ENCODE measurements at regions not wholly inside any gene's neighbourhood (a gene's known extent, or its start where the extent isn't known, plus 50 kb on each side); places are given as distances from the start of the nearest gene placed in this dataset.

DNA sequence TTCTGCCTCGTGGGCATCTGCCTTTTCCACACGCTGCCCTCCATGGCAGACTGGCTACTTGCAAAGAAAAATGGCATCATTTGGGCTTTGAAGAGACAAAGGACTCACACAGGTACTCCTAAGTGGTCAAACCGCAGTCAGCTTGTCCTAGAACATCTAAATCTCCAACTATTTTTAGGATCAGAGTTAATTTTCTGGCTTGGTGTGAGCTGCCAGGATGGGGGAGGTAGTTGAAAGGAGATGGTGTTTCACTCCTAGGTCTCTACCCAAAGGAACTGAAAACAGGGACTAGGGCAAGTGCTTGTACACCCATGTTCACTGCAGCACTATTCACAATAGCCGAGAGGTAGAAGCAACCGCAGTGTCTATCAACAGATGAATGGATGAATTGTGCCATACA, 107.9 kb upstream of the ATL2 start:
- TF ChIP-seq, protein P1, sequence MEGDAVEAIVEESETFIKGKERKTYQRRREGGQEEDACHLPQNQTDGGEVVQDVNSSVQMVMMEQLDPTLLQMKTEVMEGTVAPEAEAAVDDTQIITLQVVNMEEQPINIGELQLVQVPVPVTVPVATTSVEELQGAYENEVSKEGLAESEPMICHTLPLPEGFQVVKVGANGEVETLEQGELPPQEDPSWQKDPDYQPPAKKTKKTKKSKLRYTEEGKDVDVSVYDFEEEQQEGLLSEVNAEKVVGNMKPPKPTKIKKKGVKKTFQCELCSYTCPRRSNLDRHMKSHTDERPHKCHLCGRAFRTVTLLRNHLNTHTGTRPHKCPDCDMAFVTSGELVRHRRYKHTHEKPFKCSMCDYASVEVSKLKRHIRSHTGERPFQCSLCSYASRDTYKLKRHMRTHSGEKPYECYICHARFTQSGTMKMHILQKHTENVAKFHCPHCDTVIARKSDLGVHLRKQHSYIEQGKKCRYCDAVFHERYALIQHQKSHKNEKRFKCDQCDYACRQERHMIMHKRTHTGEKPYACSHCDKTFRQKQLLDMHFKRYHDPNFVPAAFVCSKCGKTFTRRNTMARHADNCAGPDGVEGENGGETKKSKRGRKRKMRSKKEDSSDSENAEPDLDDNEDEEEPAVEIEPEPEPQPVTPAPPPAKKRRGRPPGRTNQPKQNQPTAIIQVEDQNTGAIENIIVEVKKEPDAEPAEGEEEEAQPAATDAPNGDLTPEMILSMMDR (IDR thresholded peaks at IDR 0.05; ENCODE audit: low read length), result no peak
- no peak for TF ChIP-seq EZH2 (IDR thresholded peaks at IDR 0.05; ENCODE audit: borderline replicate concordance, low read length)

Data from OCI-LY1 (cell line).